Prostate gland (tissue), 2 donors: ENCODE measurements at regions not wholly inside any gene's neighbourhood (a gene's known extent, or its start where the extent isn't known, plus 50 kb on each side); places are given as distances from the start of the nearest gene placed in this dataset.

ENCODE experiments used
- POLR2A ChIP-seq: fragments of 450-650 bp; IDR thresholded peaks from one replicate; pipeline ENCODE4 v1.6.1; 2016; ENCODE audit warnings: antibody characterized with exemption, mild to moderate bottlenecking
- POLR2AphosphoS5 ChIP-seq: sonication (generic); formaldehyde crosslinking; IDR thresholded peaks from one replicate; pipeline ENCODE4 v1.6.1; 2017; ENCODE audit warnings: antibody characterized with exemption
- TF ChIP-seq, protein P1 (sequence below), 4 experiments: fragments of 200-600 bp in 2 of 4; fragments of 450-650 bp in 2 of 4; sonication (generic) in 2 of 4; IDR thresholded peaks; 1 replicate in 3 of 4; 2 replicates in 1 of 4; pipeline ENCODE4 v1.5.1; 2016 to 2019; ENCODE audit warnings: antibody characterized with exemption in 4 of 4, mild to moderate bottlenecking in 2 of 4, moderate library complexity in 2 of 4

DNA sequence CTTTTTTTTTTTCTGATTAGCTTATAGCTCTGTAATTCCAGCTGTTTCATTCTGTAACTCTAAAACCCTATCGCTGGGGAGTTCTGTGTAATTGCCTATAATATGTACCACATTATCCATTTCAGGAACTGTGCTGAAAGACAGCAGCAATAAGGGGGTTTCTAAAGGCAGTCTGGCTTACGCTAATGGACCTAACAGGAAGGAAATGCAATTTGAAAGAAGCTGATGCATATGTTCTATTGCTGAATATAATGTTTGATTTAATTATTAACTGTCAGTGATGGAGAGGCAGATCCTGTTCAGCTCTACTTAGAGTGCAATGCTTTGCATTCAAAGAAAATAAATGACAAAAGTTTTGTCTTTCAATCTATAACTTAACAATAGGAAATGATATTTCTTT, 209.4 kb upstream of the SNX7 start:
- TF ChIP-seq, protein P1, sequence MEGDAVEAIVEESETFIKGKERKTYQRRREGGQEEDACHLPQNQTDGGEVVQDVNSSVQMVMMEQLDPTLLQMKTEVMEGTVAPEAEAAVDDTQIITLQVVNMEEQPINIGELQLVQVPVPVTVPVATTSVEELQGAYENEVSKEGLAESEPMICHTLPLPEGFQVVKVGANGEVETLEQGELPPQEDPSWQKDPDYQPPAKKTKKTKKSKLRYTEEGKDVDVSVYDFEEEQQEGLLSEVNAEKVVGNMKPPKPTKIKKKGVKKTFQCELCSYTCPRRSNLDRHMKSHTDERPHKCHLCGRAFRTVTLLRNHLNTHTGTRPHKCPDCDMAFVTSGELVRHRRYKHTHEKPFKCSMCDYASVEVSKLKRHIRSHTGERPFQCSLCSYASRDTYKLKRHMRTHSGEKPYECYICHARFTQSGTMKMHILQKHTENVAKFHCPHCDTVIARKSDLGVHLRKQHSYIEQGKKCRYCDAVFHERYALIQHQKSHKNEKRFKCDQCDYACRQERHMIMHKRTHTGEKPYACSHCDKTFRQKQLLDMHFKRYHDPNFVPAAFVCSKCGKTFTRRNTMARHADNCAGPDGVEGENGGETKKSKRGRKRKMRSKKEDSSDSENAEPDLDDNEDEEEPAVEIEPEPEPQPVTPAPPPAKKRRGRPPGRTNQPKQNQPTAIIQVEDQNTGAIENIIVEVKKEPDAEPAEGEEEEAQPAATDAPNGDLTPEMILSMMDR (IDR thresholded peaks at IDR 0.05) = no peak
- TF ChIP-seq POLR2A (no peak), POLR2AphosphoS5 (no peak)
